ENCODE measurements at regions not wholly inside any gene's neighbourhood (a gene's known extent, or its start where the extent isn't known, plus 50 kb on each side); places are given as distances from the start of the nearest gene placed in this dataset.

GRCh38 chr2:41061356-41061755 lies 609.5 kb upstream of the SLC8A1 start:
- H3K4me1 ChIP-seq (ENCODE audit: insufficient read depth, low read length, poor library complexity, severe bottlenecking), result no peaks in the 10 kb centered on the region
- DNase-seq (ENCODE audit: low spot score), result no peak
- no TSS peak for BruUV-seq (replicated peaks)
- intact Hi-C loops (cut with micrococcal nuclease; ENCODE audit: unreplicated experiment), result no loop called here
- no peaks in the 10 kb centered on the region for H3K36me3 ChIP-seq (ENCODE audit: insufficient read depth, low read length, poor library complexity, severe bottlenecking)
- H3K27me3 ChIP-seq (replicated peaks; ENCODE audit: insufficient read depth, low read depth, low read length, poor library complexity), result no peaks in the 10 kb centered on the region
- TF ChIP-seq, protein P1, sequence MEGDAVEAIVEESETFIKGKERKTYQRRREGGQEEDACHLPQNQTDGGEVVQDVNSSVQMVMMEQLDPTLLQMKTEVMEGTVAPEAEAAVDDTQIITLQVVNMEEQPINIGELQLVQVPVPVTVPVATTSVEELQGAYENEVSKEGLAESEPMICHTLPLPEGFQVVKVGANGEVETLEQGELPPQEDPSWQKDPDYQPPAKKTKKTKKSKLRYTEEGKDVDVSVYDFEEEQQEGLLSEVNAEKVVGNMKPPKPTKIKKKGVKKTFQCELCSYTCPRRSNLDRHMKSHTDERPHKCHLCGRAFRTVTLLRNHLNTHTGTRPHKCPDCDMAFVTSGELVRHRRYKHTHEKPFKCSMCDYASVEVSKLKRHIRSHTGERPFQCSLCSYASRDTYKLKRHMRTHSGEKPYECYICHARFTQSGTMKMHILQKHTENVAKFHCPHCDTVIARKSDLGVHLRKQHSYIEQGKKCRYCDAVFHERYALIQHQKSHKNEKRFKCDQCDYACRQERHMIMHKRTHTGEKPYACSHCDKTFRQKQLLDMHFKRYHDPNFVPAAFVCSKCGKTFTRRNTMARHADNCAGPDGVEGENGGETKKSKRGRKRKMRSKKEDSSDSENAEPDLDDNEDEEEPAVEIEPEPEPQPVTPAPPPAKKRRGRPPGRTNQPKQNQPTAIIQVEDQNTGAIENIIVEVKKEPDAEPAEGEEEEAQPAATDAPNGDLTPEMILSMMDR (conservative IDR thresholded peaks at IDR 0.05; ENCODE audit: low read depth, low read length), result no peak
- TF ChIP-seq EZH2 (IDR thresholded peaks at IDR 0.05; ENCODE audit: borderline replicate concordance, low read depth, low read length, poor library complexity, severe bottlenecking), result no peak
- POLR2A ChIA-PET (ENCODE audit: low non-redundant PET), result no interaction called here
- no peak overlapping the region for H3K4me3 ChIP-seq (ENCODE audit: low read depth, low read length, poor library complexity, severe bottlenecking)
- CTCF ChIA-PET, result no interaction called here
- no peak overlapping the region for H3K27ac ChIP-seq (ENCODE audit: low read depth, low read length, poor library complexity, severe bottlenecking)
- H3K9me3 ChIP-seq (ENCODE audit: low read depth, low read length, poor library complexity, severe bottlenecking), result no peaks in the 10 kb centered on the region

- BruUV-seq (replicated peaks), result no TSS peak
- intact Hi-C loops (cut with micrococcal nuclease; ENCODE audit: unreplicated experiment), result no loop called here
- ChIA-PET CTCF (no interaction called here), POLR2A (ENCODE audit: low non-redundant PET) (no interaction called here)
- no peaks in the 10 kb centered on the region for H3K4me1 ChIP-seq (ENCODE audit: insufficient read depth, low read length, poor library complexity, severe bottlenecking)
- no peak overlapping the region for H3K4me3 ChIP-seq (ENCODE audit: low read depth, low read length, poor library complexity, severe bottlenecking)
- no peaks in the 10 kb centered on the region for H3K9me3 ChIP-seq (ENCODE audit: low read depth, low read length, poor library complexity, severe bottlenecking)
- TF ChIP-seq, protein P1 (conservative IDR thresholded peaks at IDR 0.05; ENCODE audit: low read depth, low read length), result no peak
- no peak for TF ChIP-seq EZH2 (IDR thresholded peaks at IDR 0.05; ENCODE audit: borderline replicate concordance, low read depth, low read length, poor library complexity, severe bottlenecking)
- H3K27me3 ChIP-seq (replicated peaks; ENCODE audit: insufficient read depth, low read depth, low read length, poor library complexity), result no peaks in the 10 kb centered on the region
- DNase-seq (ENCODE audit: low spot score), result no peak
- no peak overlapping the region for H3K27ac ChIP-seq (ENCODE audit: low read depth, low read length, poor library complexity, severe bottlenecking)
- H3K36me3 ChIP-seq (ENCODE audit: insufficient read depth, low read length, poor library complexity, severe bottlenecking), result no peaks in the 10 kb centered on the region
Observed at GRCh38 chr2:41062336-41062735, 610.4 kb upstream of the SLC8A1 start.

- no peaks in the 10 kb centered on the region for H3K36me3 ChIP-seq (ENCODE audit: insufficient read depth, low read length, poor library complexity, severe bottlenecking)
- no peak for DNase-seq (ENCODE audit: low spot score)
- H3K27ac ChIP-seq (ENCODE audit: low read depth, low read length, poor library complexity, severe bottlenecking), result no peak overlapping the region
- H3K4me1 ChIP-seq (ENCODE audit: insufficient read depth, low read length, poor library complexity, severe bottlenecking), result no peaks in the 10 kb centered on the region
- H3K4me3 ChIP-seq (ENCODE audit: low read depth, low read length, poor library complexity, severe bottlenecking), result no peak overlapping the region
- no TSS peak for BruUV-seq (replicated peaks)
- H3K9me3 ChIP-seq (ENCODE audit: low read depth, low read length, poor library complexity, severe bottlenecking), result no peaks in the 10 kb centered on the region
- H3K27me3 ChIP-seq (replicated peaks; ENCODE audit: insufficient read depth, low read depth, low read length, poor library complexity), result no peaks in the 10 kb centered on the region
- CTCF ChIA-PET, result no interaction called here
- POLR2A ChIA-PET (ENCODE audit: low non-redundant PET), result no interaction called here
- intact Hi-C loops (cut with micrococcal nuclease; ENCODE audit: unreplicated experiment), result no loop called here
- TF ChIP-seq, protein P1 (conservative IDR thresholded peaks at IDR 0.05; ENCODE audit: low read depth, low read length), result no peak
- no peak for TF ChIP-seq EZH2 (IDR thresholded peaks at IDR 0.05; ENCODE audit: borderline replicate concordance, low read depth, low read length, poor library complexity, severe bottlenecking)
Observed at GRCh38 chr2:41066168-41066567, 614.3 kb upstream of the SLC8A1 start.

Data from A673 (cell line).